Loucy (cell line): ENCODE measurements at regions not wholly inside any gene's neighbourhood (a gene's known extent, or its start where the extent isn't known, plus 50 kb on each side); places are given as distances from the start of the nearest gene placed in this dataset.

Experiments
- CTCF ChIP-seq: fragments of 200-600 bp; sonication (generic); conservative IDR thresholded peaks from 2 replicates; pipeline ENCODE4 v1.5.1; 2014; ENCODE audit warnings: mild to moderate bottlenecking, antibody characterized with exemption, low read length
- EZH2phosphoT487 ChIP-seq: fragments of 200-600 bp; IDR thresholded peaks from 2 replicates; pipeline ENCODE4 v1.6.1; 2018; ENCODE audit warnings: antibody characterized with exemption, mild to moderate bottlenecking, moderate library complexity, borderline replicate concordance

GRCh38 chr5:36442352-36442751 lies 140.7 kb upstream of the RANBP3L start:
- no peak for TF ChIP-seq CTCF
- no peak for TF ChIP-seq EZH2phosphoT487
